Astrocyte of the spinal cord (primary cell): ENCODE measurements at regions not wholly inside any gene's neighbourhood (a gene's known extent, or its start where the extent isn't known, plus 50 kb on each side); places are given as distances from the start of the nearest gene placed in this dataset.
"Not testable (repeated sequence)": the region's sequence is repeated elsewhere in the genome, so short reads cannot be mapped to it uniquely, and the experiment has no call there.

ENCODE experiments used
- DNase-seq: peaks from one replicate; pipeline ENCODE4 v3.0.0; 2011; ENCODE audit warnings: low read depth, low spot score
- H3K4me3 ChIP-seq: 2 replicates; pipeline ENCODE4 v1.5.1; 2011; ENCODE audit warnings: low read depth, mild to moderate bottlenecking, low read length, moderate library complexity
- in situ Hi-C: cut with HindIII; loops from 2 replicates; pipeline ENCODE4 v1.10.0; 2017; ENCODE audit warnings: low sequenced_read_pairs
- TF ChIP-seq, protein P1 (sequence below): IDR thresholded peaks from 2 replicates; pipeline ENCODE4 v1.5.1; 2012; ENCODE audit warnings: low read depth, mild to moderate bottlenecking, low read length, inconsistent platforms

GRCh38 chr10:56012101-56012500, 349.0 kb downstream of the ZWINT start:
- TF ChIP-seq, protein P1, sequence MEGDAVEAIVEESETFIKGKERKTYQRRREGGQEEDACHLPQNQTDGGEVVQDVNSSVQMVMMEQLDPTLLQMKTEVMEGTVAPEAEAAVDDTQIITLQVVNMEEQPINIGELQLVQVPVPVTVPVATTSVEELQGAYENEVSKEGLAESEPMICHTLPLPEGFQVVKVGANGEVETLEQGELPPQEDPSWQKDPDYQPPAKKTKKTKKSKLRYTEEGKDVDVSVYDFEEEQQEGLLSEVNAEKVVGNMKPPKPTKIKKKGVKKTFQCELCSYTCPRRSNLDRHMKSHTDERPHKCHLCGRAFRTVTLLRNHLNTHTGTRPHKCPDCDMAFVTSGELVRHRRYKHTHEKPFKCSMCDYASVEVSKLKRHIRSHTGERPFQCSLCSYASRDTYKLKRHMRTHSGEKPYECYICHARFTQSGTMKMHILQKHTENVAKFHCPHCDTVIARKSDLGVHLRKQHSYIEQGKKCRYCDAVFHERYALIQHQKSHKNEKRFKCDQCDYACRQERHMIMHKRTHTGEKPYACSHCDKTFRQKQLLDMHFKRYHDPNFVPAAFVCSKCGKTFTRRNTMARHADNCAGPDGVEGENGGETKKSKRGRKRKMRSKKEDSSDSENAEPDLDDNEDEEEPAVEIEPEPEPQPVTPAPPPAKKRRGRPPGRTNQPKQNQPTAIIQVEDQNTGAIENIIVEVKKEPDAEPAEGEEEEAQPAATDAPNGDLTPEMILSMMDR, result no peak
- DNase-seq, result no peak
- no peak overlapping the region for H3K4me3 ChIP-seq
- in situ Hi-C loops, result no loop called here

DNA sequence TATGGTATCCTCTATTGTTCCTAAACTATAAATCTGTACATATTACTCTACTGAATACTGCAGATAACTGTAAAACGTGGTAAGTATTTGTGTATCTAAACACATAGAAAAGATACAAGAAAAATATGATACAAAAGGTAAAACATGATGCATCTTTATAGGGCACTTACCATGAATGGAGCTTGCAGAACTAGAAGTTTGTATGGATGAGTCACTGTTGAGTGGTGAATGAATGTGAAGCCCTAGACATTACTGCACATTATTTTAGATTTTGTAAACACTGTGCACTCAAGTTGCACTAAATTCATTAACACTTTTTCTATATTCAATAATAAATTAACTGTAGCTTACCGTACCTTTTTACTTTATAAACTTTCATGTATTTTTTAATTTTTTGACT, 357.5 kb downstream of the ZWINT start:
- in situ Hi-C loops, result no loop called here
- TF ChIP-seq, protein P1, result no peak

GRCh38 chr10:55989188-55989587, 371.9 kb downstream of the ZWINT start:
- TF ChIP-seq, protein P1, result no peak
- no peak overlapping the region for H3K4me3 ChIP-seq
- DNase-seq, result no peak
- in situ Hi-C loops, result no loop called here

More for the DNA sequence above, 357.5 kb downstream of the ZWINT start:
- H3K4me3 ChIP-seq, result no peak overlapping the region
- no peak for DNase-seq

- no peak overlapping the region for H3K4me3 ChIP-seq
- in situ Hi-C loops, result no loop called here
- no peak for DNase-seq
- TF ChIP-seq, protein P1, result no peak
Observed at GRCh38 chr10:55979203-55979602, 381.9 kb downstream of the ZWINT start.

DNA sequence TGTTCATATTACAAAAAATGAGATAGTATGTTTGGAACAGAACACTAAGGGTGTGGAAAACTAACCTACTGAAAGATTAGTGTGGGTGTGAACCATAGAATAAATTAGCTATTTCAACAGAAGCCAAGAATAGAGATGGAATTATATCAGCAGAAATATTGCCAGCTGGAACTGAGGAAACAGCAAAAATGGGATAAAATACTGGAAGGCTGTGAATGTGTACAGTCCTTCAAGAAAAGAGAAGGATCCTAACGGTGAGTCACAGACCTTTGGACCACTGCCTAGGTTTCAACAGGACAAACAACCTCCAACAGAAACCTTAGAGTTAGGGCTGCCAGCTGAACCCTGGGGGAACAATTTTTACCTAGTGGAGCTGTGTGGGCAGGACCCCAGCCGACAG, 395.0 kb downstream of the ZWINT start:
- TF ChIP-seq, protein P1, result no peak
- peak; percentile 1 for DNase-seq
- in situ Hi-C loops, result no loop called here
- no peak overlapping the region for H3K4me3 ChIP-seq

DNA sequence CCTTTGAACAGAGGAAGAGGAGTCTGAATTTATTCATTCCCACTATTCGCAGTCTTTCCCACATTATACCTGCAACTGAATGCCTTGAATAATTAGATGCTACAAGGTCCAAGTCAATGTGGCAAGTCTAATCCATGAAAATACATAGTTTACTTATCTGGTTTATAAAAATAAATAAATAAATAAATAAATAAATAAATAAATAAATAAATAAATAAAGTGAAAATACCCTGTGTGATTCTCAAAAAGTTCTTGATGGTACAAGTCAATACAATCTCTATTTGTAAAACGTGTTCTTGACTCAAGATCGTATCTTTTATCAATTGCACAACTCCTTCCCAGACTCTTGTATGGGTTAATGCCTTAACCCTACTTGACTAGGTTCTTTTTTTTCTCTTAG, 417.7 kb downstream of the ZWINT start:
- TF ChIP-seq, protein P1, result no peak
- in situ Hi-C loops, result no loop called here
- no peak overlapping the region for H3K4me3 ChIP-seq
- no peak for DNase-seq

GRCh38 chr10:55929291-55929690, 431.8 kb downstream of the ZWINT start:
- TF ChIP-seq, protein P1, result no peak
- no peak for DNase-seq
- no peak overlapping the region for H3K4me3 ChIP-seq
- in situ Hi-C loops, result no loop called here

DNA sequence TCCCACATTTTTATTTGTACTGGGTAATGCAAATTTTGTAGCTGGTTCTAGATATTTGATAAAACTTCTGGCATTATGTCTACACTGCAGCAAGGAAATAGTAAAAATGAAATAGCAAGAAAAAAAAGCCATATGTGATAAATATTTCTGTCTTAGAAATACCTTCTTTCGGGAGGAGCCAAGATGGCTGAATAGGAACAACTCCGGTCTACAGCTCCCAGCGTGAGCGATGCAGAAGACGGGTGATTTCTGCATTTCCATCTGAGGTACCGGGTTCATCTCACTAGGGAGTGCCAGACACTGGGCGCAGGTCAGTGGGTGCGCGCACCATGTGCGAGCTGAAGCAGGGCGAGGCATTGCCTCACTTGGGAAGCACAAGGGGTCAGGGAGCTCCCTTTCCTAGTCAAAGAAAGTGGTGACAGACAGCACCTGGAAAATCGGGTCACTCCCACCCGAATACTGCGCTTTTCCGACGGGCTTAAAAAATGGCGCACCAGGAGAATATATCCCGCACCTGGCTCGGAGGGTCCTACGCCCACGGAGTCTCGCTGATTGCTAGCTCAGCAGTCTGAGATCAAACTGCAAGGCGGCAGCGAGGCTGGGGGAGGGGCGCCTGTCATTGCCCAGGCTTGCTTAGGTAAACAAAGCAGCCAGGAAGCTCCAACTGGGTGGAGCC, 461.4 kb downstream of the ZWINT start:
- in situ Hi-C loops, H3K4me3 ChIP-seq, DNase-seq: not testable (repeated sequence)
